ENCODE measurements at regions not wholly inside any gene's neighbourhood (a gene's known extent, or its start where the extent isn't known, plus 50 kb on each side); places are given as distances from the start of the nearest gene placed in this dataset.

DNA sequence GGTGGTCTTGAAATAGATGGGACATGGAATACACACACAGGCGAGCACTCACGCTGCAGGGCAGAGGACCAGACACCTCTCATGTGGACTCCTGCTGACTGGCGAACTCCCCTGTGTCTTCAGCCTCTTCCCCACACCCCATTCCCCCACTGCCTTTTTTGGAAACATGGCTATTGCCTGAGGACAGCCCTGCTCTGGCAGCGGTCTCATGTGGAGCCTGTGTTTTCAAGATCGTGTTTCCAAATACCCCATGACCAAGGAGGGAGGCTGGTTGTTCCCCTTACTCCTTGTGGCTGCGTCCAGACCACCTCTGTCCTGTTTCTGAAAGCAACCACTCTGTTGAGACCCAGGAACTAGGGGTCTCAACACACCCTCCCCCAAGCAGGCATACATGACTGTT is 119.4 kb downstream of the C1orf94 start:
- Histone ChIP-seq H3K9ac (ENCODE audit: low read length) (no peak overlapping the region), H2AFZ (ENCODE audit: low read depth, low read length) (no peak overlapping the region), H4K20me1 (ENCODE audit: insufficient read depth, low read length) (no peaks in the 10 kb centered on the region), H3K4me3 (ENCODE audit: low read length) (no peak overlapping the region), H3K27me3 (ENCODE audit: low read depth, low read length) (no peaks in the 10 kb centered on the region), H3K27ac (ENCODE audit: low read length) (no peak overlapping the region), H3K4me2 (ENCODE audit: low read length) (no peak overlapping the region), H3K9me3 (ENCODE audit: insufficient read depth, low read length) (0 out of 2 replicates have a peak, but pooled peaks cover 2% of the 10 kb centered on the region), H3K79me2 (ENCODE audit: low read length) (no peaks in the 10 kb centered on the region), H3K36me3 (replicated peaks; ENCODE audit: low read depth, low read length) (no peaks in the 10 kb centered on the region), H3K4me1 (ENCODE audit: low read length) (peaks cover 8% of the 10 kb centered on the region)
- no peak for TF ChIP-seq EZH2phosphoT487 (IDR thresholded peaks at IDR 0.05; ENCODE audit: low read depth)
- TF ChIP-seq, protein P1, sequence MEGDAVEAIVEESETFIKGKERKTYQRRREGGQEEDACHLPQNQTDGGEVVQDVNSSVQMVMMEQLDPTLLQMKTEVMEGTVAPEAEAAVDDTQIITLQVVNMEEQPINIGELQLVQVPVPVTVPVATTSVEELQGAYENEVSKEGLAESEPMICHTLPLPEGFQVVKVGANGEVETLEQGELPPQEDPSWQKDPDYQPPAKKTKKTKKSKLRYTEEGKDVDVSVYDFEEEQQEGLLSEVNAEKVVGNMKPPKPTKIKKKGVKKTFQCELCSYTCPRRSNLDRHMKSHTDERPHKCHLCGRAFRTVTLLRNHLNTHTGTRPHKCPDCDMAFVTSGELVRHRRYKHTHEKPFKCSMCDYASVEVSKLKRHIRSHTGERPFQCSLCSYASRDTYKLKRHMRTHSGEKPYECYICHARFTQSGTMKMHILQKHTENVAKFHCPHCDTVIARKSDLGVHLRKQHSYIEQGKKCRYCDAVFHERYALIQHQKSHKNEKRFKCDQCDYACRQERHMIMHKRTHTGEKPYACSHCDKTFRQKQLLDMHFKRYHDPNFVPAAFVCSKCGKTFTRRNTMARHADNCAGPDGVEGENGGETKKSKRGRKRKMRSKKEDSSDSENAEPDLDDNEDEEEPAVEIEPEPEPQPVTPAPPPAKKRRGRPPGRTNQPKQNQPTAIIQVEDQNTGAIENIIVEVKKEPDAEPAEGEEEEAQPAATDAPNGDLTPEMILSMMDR (IDR thresholded peaks at IDR 0.05; ENCODE audit: low read depth, low read length) = no peak

DNA sequence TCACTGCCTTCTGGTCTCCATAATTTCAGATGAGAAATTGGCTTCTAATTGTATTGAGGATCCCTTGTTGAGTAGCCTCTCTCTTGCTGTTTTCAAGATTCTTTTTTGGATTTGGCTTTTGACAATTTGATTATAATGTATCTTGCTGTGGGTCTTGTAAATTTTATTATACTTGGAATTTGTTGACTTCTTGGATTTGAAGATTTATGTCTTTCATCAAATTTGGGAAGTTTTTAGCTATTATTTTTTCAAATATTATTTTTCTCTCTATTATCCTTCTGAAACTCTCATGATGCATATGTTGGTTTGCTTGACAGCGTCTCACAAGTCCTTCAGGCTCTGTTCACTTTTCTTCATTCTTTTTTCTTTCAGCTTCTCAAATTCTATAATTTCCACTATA is 126.1 kb downstream of the C1orf94 start:
- H3K9ac ChIP-seq (ENCODE audit: low read length) = no peak overlapping the region
- no peaks in the 10 kb centered on the region for H3K27me3 ChIP-seq (ENCODE audit: low read depth, low read length)
- no peaks in the 10 kb centered on the region for H4K20me1 ChIP-seq (ENCODE audit: insufficient read depth, low read length)
- no peak overlapping the region for H3K4me2 ChIP-seq (ENCODE audit: low read length)
- H3K36me3 ChIP-seq (replicated peaks; ENCODE audit: low read depth, low read length) = peaks cover 4% of the 10 kb centered on the region
- peaks cover 4% of the 10 kb centered on the region; the same call in 1 of the 2 replicates for H3K9me3 ChIP-seq (ENCODE audit: insufficient read depth, low read length)
- H3K4me1 ChIP-seq (ENCODE audit: low read length) = no peaks in the 10 kb centered on the region
- no peaks in the 10 kb centered on the region for H3K79me2 ChIP-seq (ENCODE audit: low read length)
- no peak overlapping the region for H3K27ac ChIP-seq (ENCODE audit: low read length)
- no peak overlapping the region for H3K4me3 ChIP-seq (ENCODE audit: low read length)
- no peak overlapping the region for H2AFZ ChIP-seq (ENCODE audit: low read depth, low read length)
- no peak for TF ChIP-seq EZH2phosphoT487 (IDR thresholded peaks at IDR 0.05; ENCODE audit: low read depth)
- TF ChIP-seq, protein P1 (IDR thresholded peaks at IDR 0.05; ENCODE audit: low read depth, low read length) = no peak

GRCh38 chr1:34303218-34303617 is 126.5 kb downstream of the C1orf94 start:
- Histone ChIP-seq H4K20me1 (ENCODE audit: insufficient read depth, low read length) (no peaks in the 10 kb centered on the region), H3K4me3 (ENCODE audit: low read length) (no peak overlapping the region), H3K27ac (ENCODE audit: low read length) (no peak overlapping the region), H3K36me3 (replicated peaks; ENCODE audit: low read depth, low read length) (peaks cover 4% of the 10 kb centered on the region), H3K4me1 (ENCODE audit: low read length) (no peaks in the 10 kb centered on the region), H3K27me3 (ENCODE audit: low read depth, low read length) (no peaks in the 10 kb centered on the region), H3K9ac (ENCODE audit: low read length) (no peak overlapping the region), H3K79me2 (ENCODE audit: low read length) (no peaks in the 10 kb centered on the region), H3K4me2 (ENCODE audit: low read length) (no peak overlapping the region), H3K9me3 (ENCODE audit: insufficient read depth, low read length) (peaks cover 4% of the 10 kb centered on the region; the same call in 1 of the 2 replicates), H2AFZ (ENCODE audit: low read depth, low read length) (no peak overlapping the region)
- TF ChIP-seq, protein P1 (IDR thresholded peaks at IDR 0.05; ENCODE audit: low read depth, low read length) = no peak
- TF ChIP-seq EZH2phosphoT487 (IDR thresholded peaks at IDR 0.05; ENCODE audit: low read depth) = no peak

DNA sequence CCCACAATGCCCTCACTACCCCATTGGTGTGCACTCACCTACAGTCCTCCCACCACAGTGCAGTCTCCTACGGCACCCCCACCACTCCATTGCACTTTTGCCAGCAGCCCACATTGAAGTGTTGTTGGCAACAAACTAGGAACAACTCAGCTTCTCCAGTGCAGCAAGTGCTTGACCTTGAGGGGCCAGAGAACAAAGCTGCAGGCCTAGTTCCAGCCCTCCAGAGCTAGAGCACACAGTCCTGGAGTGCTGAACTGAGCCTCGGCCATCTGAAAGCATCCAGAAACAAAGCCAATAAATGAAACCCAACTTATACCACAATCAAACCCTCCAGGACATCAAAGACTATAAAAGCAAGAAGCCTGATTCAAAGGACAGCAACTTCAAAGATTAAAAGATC is 129.9 kb downstream of the C1orf94 start:
- no peaks in the 10 kb centered on the region for H3K4me1 ChIP-seq (ENCODE audit: low read length)
- no peak overlapping the region for H3K9ac ChIP-seq (ENCODE audit: low read length)
- no peak overlapping the region for H3K27ac ChIP-seq (ENCODE audit: low read length)
- H3K9me3 ChIP-seq (ENCODE audit: insufficient read depth, low read length) = peaks cover 5% of the 10 kb centered on the region; the same call in 1 of the 2 replicates
- H3K4me2 ChIP-seq (ENCODE audit: low read length) = no peak overlapping the region
- H3K4me3 ChIP-seq (ENCODE audit: low read length) = no peak overlapping the region
- H4K20me1 ChIP-seq (ENCODE audit: insufficient read depth, low read length) = no peaks in the 10 kb centered on the region
- H3K79me2 ChIP-seq (ENCODE audit: low read length) = no peaks in the 10 kb centered on the region
- no peaks in the 10 kb centered on the region for H3K27me3 ChIP-seq (ENCODE audit: low read depth, low read length)
- no peak overlapping the region for H2AFZ ChIP-seq (ENCODE audit: low read depth, low read length)
- H3K36me3 ChIP-seq (replicated peaks; ENCODE audit: low read depth, low read length) = peaks cover 4% of the 10 kb centered on the region
- no peak for TF ChIP-seq EZH2phosphoT487 (IDR thresholded peaks at IDR 0.05; ENCODE audit: low read depth)
- TF ChIP-seq, protein P1 (IDR thresholded peaks at IDR 0.05; ENCODE audit: low read depth, low read length) = no peak

Data from OCI-LY3 (cell line).